Neutrophil (primary cell): ENCODE measurements at regions not wholly inside any gene's neighbourhood (a gene's known extent, or its start where the extent isn't known, plus 50 kb on each side); places are given as distances from the start of the nearest gene placed in this dataset.

ENCODE experiments used
- H3K27ac ChIP-seq: fragments of 200-600 bp; sonication (generic); 2 replicates; pipeline ENCODE4 v1.5.1; 2016; ENCODE audit warnings: mild to moderate bottlenecking, moderate library complexity
- H3K27me3 ChIP-seq: fragments of 200-600 bp; sonication (generic); 2 replicates; pipeline ENCODE4 v1.6.0; 2016; ENCODE audit warnings: mild to moderate bottlenecking
- H3K36me3 ChIP-seq: fragments of 200-600 bp; sonication (generic); 2 replicates; pipeline ENCODE4 v1.5.1; 2017
- H3K4me1 ChIP-seq, 2 experiments: fragments of 200-600 bp in 1 of 2; sonication (generic) in 1 of 2; 1 replicate in 1 of 2; 2 replicates in 1 of 2; pipeline versions ENCODE4 v1.5.1 to v1.6.1; 2013 to 2016; ENCODE audit warnings: low read depth in 1 of 2, low read length in 1 of 2, mild to moderate bottlenecking in 1 of 2, moderate library complexity in 1 of 2; ENCODE audit not compliant: control insufficient read depth in 1 of 2, insufficient read depth in 1 of 2
- H3K4me3 ChIP-seq, 2 experiments: fragments of 200-600 bp in 1 of 2; sonication (generic) in 1 of 2; 1 replicate in 1 of 2; 2 replicates in 1 of 2; pipeline ENCODE4 v1.5.1; 2013 to 2016; ENCODE audit warnings: low read depth in 1 of 2, low read length in 1 of 2, mild to moderate bottlenecking in 1 of 2, moderate library complexity in 1 of 2
- H3K9me3 ChIP-seq: fragments of 200-600 bp; sonication (generic); 2 replicates; pipeline ENCODE4 v1.5.1; 2016
- TF ChIP-seq, protein P1 (sequence below): fragments of 200-600 bp; sonication (generic); IDR thresholded peaks from 2 replicates; pipeline ENCODE4 v1.5.1; 2016; ENCODE audit warnings: antibody characterized with exemption

DNA sequence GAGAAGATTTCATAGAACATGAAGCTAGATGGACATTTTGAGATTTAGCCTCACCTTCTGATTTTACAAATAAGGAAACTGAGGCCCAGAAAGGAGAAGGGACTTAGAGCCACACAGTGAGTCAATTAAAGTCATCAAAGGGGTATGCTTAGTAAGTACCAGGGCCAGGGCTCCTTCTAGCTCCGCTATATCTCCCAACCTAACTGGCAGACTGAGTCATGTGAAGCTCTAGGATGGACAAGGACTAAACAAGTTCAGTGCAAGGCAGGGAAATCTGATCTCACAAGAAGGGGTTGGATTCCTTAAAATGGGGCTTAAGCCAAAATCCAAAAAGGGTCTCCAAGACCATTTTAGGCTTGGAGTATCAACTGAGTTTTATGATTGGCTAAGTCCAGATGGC lies 215.8 kb downstream of the PHLDA1 start:
- Histone ChIP-seq H3K36me3 (no peaks in the 10 kb centered on the region), H3K4me3 (no peak overlapping the region), H3K9me3 (no peaks in the 10 kb centered on the region), H3K4me1 (no peaks in the 10 kb centered on the region), H3K27me3 (no peaks in the 10 kb centered on the region), H3K27ac (no peak overlapping the region)
- TF ChIP-seq, protein P1, sequence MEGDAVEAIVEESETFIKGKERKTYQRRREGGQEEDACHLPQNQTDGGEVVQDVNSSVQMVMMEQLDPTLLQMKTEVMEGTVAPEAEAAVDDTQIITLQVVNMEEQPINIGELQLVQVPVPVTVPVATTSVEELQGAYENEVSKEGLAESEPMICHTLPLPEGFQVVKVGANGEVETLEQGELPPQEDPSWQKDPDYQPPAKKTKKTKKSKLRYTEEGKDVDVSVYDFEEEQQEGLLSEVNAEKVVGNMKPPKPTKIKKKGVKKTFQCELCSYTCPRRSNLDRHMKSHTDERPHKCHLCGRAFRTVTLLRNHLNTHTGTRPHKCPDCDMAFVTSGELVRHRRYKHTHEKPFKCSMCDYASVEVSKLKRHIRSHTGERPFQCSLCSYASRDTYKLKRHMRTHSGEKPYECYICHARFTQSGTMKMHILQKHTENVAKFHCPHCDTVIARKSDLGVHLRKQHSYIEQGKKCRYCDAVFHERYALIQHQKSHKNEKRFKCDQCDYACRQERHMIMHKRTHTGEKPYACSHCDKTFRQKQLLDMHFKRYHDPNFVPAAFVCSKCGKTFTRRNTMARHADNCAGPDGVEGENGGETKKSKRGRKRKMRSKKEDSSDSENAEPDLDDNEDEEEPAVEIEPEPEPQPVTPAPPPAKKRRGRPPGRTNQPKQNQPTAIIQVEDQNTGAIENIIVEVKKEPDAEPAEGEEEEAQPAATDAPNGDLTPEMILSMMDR, result no peak

DNA sequence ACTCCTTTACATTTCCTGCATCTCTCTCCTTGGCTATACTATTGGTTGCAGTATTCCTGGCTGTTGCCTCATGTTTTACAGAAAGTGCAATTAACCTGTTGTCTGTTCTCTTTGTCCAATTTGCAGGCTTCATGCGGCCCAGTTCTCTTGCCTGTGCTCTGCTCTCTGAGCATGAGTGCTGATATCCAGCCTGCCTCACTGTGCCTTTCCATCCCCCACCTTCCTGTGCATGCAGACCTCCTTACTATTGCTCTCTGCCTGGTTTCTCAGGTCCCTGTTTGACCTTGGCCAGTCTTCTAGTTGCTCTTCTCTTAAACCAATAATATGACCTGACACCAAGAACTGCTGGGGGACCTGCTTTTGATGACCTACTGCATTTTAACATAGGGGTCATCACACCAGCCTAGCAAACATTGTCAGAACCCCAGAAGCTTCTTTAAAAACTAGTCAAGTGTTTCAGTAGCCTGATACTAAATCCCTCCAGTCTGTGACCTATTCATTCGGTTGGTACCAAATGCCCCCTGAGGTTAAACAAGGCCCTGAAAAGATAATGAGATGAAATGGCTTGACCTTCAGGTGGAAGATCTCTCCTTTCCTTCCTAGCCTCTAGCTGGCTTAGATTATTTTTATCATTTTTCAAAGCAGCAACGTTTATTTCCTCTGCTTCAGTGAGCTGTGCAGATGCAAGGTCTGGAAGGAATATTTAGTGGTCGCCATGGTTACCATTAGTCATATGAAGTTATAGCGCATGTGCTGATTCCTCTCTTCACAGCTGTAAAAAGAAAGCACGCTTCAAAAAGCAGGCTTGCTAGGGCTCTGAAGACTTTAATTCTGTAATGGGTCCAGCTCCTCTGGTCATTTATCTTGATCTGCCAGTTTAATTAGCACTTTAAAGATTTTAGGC lies 216.5 kb downstream of the PHLDA1 start:
- TF ChIP-seq, protein P1, result no peak
- no peaks in the 10 kb centered on the region for H3K4me1 ChIP-seq
- no peak overlapping the region for H3K27ac ChIP-seq
- no peaks in the 10 kb centered on the region for H3K36me3 ChIP-seq
- H3K9me3 ChIP-seq, result no peaks in the 10 kb centered on the region
- H3K27me3 ChIP-seq, result no peaks in the 10 kb centered on the region
- H3K4me3 ChIP-seq, result no peak overlapping the region

DNA sequence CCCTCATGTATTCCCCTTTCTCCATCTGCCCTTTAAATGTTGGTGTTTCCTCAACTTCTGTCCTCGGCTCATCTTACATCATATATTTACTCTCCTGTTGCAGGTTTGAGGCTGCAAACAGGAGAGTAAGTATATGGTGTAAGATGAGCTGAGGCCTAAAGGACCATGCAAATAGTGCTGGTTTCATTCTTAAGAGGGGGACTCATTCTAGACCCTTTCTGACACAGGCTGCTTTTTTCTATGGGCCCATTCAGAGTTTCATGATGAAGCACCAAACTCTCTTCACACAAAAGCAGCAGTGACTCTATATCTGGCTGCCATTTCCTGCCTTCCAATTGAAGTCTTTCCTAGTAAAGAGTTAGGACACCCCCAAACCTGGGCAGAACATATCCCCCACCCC lies 218.5 kb downstream of the PHLDA1 start:
- Histone ChIP-seq H3K4me1 (no peaks in the 10 kb centered on the region), H3K4me3 (no peak overlapping the region), H3K27me3 (no peaks in the 10 kb centered on the region), H3K9me3 (no peaks in the 10 kb centered on the region), H3K27ac (no peak overlapping the region), H3K36me3 (no peaks in the 10 kb centered on the region)
- TF ChIP-seq, protein P1, result no peak

DNA sequence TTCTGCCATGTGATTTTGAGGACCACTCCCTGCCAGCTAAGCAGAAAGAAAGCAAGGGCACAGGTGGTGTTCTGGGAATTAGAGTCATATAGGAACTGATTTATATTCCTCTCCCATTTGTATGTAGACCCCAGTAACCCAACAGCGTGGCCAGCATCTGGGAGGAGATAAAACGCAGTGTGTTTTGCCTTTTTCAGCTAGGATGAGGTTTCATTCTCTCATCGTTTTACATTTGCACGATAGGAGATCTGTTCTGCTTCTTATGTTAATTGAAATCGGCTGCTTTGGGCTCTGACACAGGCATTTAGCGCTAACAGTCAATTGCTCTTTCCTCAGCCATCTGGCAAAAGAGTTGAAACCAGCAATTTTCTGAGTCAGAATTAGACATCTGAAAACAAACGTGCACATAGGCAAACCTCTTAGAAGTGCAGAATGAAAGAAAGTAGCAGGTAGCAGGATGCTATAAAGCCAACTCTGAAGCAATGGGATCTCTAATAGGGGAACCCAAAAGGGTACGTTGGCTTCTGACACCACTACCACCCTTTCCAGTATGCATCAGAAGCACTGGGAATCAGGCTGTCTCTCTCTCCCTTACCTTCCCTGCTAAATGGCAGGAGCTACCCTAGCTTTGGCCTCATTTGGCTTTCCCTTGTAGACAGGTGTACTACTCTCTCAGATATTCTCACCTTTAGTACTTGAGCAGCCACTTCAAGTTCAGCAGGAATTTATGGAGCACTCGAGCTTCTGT lies 219.1 kb downstream of the PHLDA1 start:
- TF ChIP-seq, protein P1, result no peak
- H3K4me3 ChIP-seq, result no peak overlapping the region
- no peaks in the 10 kb centered on the region for H3K9me3 ChIP-seq
- no peak overlapping the region for H3K27ac ChIP-seq
- no peaks in the 10 kb centered on the region for H3K4me1 ChIP-seq
- no peaks in the 10 kb centered on the region for H3K27me3 ChIP-seq
- H3K36me3 ChIP-seq, result no peaks in the 10 kb centered on the region

DNA sequence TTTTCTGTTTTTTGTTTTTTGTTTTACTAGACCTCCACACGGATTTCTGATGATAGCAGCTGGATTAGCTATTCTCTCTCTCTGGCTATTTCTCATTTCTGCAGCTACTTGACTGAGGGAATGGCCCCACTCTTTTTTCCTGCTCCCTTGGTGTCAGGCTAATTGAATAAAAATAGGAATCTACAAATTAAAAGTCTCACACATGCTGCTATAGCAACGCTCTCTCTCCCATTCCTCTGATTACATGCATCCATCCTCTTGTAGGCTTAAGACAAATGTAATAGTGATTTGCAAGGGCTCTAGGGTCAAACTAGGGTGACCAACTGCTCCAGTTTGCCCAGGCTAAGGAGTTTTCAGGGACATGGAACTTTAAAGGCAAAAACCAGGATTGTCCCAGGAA lies 221.8 kb downstream of the PHLDA1 start:
- no peaks in the 10 kb centered on the region for H3K36me3 ChIP-seq
- no peak overlapping the region for H3K27ac ChIP-seq
- no peak overlapping the region for H3K4me3 ChIP-seq
- H3K4me1 ChIP-seq, result no peaks in the 10 kb centered on the region
- no peaks in the 10 kb centered on the region for H3K9me3 ChIP-seq
- no peaks in the 10 kb centered on the region for H3K27me3 ChIP-seq
- TF ChIP-seq, protein P1, result no peak
